ENCODE measurements at regions not wholly inside any gene's neighbourhood (a gene's known extent, or its start where the extent isn't known, plus 50 kb on each side); places are given as distances from the start of the nearest gene placed in this dataset.

- no peaks in the 10 kb centered on the region for H3K4me1 ChIP-seq (ENCODE audit: insufficient read depth, low read length)
- H2AFZ ChIP-seq (ENCODE audit: low read length), result no peak overlapping the region
- no peak overlapping the region for H3K27ac ChIP-seq (ENCODE audit: low read depth, low read length)
- H3K9me3 ChIP-seq (ENCODE audit: low read depth, low read length), result no peaks in the 10 kb centered on the region
- H3K4me2 ChIP-seq (ENCODE audit: insufficient read depth, low read length), result no peak overlapping the region
- no peaks in the 10 kb centered on the region for H3K79me2 ChIP-seq (ENCODE audit: insufficient read depth, low read length)
- H3K4me3 ChIP-seq (ENCODE audit: insufficient read depth, low read length), result no peak overlapping the region
- H3K36me3 ChIP-seq (ENCODE audit: insufficient read depth, low read length), result no peaks in the 10 kb centered on the region
- TF ChIP-seq CTCF (IDR thresholded peaks at IDR 0.05; ENCODE audit: extremely low read depth, low read depth, low read length), result no peak
- no peaks in the 10 kb centered on the region for H3K27me3 ChIP-seq (ENCODE audit: insufficient read depth, low read length)
- DNase-seq (ENCODE audit: insufficient read length, low spot score, missing footprints), result no peak
- H4K20me1 ChIP-seq (ENCODE audit: insufficient read depth, low read length), result no peaks in the 10 kb centered on the region
Observed at GRCh38 chr13:62093984-62094780, 678.5 kb upstream of the PCDH20 start.

GRCh38 chr13:62092949-62093348 is 677.3 kb upstream of the PCDH20 start:
- Histone ChIP-seq H2AFZ (ENCODE audit: low read length) (no peak overlapping the region), H3K4me1 (ENCODE audit: insufficient read depth, low read length) (no peaks in the 10 kb centered on the region), H4K20me1 (ENCODE audit: insufficient read depth, low read length) (no peaks in the 10 kb centered on the region), H3K4me3 (ENCODE audit: insufficient read depth, low read length) (no peak overlapping the region), H3K36me3 (ENCODE audit: insufficient read depth, low read length) (no peaks in the 10 kb centered on the region), H3K4me2 (ENCODE audit: insufficient read depth, low read length) (no peak overlapping the region), H3K27me3 (ENCODE audit: insufficient read depth, low read length) (no peaks in the 10 kb centered on the region), H3K27ac (ENCODE audit: low read depth, low read length) (no peak overlapping the region), H3K79me2 (ENCODE audit: insufficient read depth, low read length) (no peaks in the 10 kb centered on the region), H3K9me3 (ENCODE audit: low read depth, low read length) (no peaks in the 10 kb centered on the region)
- no peak for DNase-seq (ENCODE audit: insufficient read length, low spot score, missing footprints)
- no peak for TF ChIP-seq CTCF (IDR thresholded peaks at IDR 0.05; ENCODE audit: extremely low read depth, low read depth, low read length)

- no peaks in the 10 kb centered on the region for H3K27me3 ChIP-seq (ENCODE audit: insufficient read depth, low read length)
- no peak for TF ChIP-seq CTCF (IDR thresholded peaks at IDR 0.05; ENCODE audit: extremely low read depth, low read depth, low read length)
- no peak overlapping the region for H3K27ac ChIP-seq (ENCODE audit: low read depth, low read length)
- H3K9me3 ChIP-seq (ENCODE audit: low read depth, low read length), result no peaks in the 10 kb centered on the region
- no peak overlapping the region for H3K4me3 ChIP-seq (ENCODE audit: insufficient read depth, low read length)
- H3K36me3 ChIP-seq (ENCODE audit: insufficient read depth, low read length), result no peaks in the 10 kb centered on the region
- no peaks in the 10 kb centered on the region for H3K79me2 ChIP-seq (ENCODE audit: insufficient read depth, low read length)
- no peak for DNase-seq (ENCODE audit: insufficient read length, low spot score, missing footprints)
- no peak overlapping the region for H2AFZ ChIP-seq (ENCODE audit: low read length)
- no peaks in the 10 kb centered on the region for H4K20me1 ChIP-seq (ENCODE audit: insufficient read depth, low read length)
- no peak overlapping the region for H3K4me2 ChIP-seq (ENCODE audit: insufficient read depth, low read length)
- no peaks in the 10 kb centered on the region for H3K4me1 ChIP-seq (ENCODE audit: insufficient read depth, low read length)
Observed at GRCh38 chr13:62092536-62092935, 676.9 kb upstream of the PCDH20 start.

- H3K9me3 ChIP-seq (ENCODE audit: low read depth, low read length), result no peaks in the 10 kb centered on the region
- H3K4me2 ChIP-seq (ENCODE audit: insufficient read depth, low read length), result no peak overlapping the region
- TF ChIP-seq CTCF (IDR thresholded peaks at IDR 0.05; ENCODE audit: extremely low read depth, low read depth, low read length), result no peak
- no peaks in the 10 kb centered on the region for H3K79me2 ChIP-seq (ENCODE audit: insufficient read depth, low read length)
- no peaks in the 10 kb centered on the region for H3K36me3 ChIP-seq (ENCODE audit: insufficient read depth, low read length)
- H3K27me3 ChIP-seq (ENCODE audit: insufficient read depth, low read length), result no peaks in the 10 kb centered on the region
- H2AFZ ChIP-seq (ENCODE audit: low read length), result no peak overlapping the region
- no peaks in the 10 kb centered on the region for H4K20me1 ChIP-seq (ENCODE audit: insufficient read depth, low read length)
- DNase-seq (ENCODE audit: insufficient read length, low spot score, missing footprints), result no peak
- H3K4me1 ChIP-seq (ENCODE audit: insufficient read depth, low read length), result no peaks in the 10 kb centered on the region
- H3K27ac ChIP-seq (ENCODE audit: low read depth, low read length), result no peak overlapping the region
- H3K4me3 ChIP-seq (ENCODE audit: insufficient read depth, low read length), result no peak overlapping the region
Observed at GRCh38 chr13:62088165-62088564, 672.5 kb upstream of the PCDH20 start.

Data from osteoblast (primary cell).